ENCODE measurements at regions not wholly inside any gene's neighbourhood (a gene's known extent, or its start where the extent isn't known, plus 50 kb on each side); places are given as distances from the start of the nearest gene placed in this dataset.
A peak's percentile ranks its signal among the peaks of the same experiment; 100 is the strongest.

- DNase-seq (ENCODE audit: low read depth), result no peak
These were observed 302.6 kb upstream of the SLC14A2 start for GRCh38 chr18:45312555-45313126.

DNA sequence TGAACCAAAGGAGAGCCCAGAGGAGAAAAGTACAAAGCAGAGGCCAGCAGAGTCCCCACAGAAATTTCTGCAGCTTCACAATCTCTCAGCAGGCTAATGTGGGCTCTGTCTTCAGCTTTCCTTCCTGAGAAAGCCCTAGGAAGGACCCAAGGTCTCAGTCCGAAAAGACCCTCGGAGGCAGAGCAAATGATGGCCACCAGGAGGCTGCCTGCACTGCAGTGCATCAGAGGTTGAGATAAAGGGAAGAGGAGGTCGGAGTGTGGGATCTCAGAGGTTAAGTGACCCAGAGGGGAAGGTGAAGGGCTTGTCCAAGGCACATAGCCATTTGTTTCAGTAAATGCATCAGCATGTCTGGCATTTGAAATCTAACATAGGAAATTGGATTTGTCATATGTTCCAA, 299.1 kb upstream of the SLC14A2 start:
- DNase-seq (ENCODE audit: low read depth), result no peak

- no peak for DNase-seq (ENCODE audit: low read depth)
These were observed 297.2 kb upstream of the SLC14A2 start for GRCh38 chr18:45317948-45318640.

DNA sequence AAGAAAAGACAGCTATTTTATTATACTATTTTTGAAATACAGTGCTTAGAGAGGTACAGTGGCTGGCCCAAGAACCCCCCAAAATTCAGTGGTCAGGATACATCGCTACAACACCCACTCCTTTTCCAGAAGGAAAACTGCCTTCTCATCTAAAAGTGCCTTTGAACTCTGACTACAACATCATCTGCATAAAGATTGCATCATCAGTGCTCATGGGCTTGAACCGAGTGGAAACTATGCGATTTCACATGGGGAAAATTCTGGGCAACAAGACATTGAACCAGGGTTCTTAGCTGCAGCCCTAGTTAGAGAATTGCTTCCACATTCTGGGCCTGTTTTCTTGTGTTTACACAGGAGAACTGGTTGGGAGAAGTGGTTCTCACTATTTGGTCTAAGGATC, 294.6 kb upstream of the SLC14A2 start:
- DNase-seq (ENCODE audit: low read depth), result peak; percentile 66

DNA sequence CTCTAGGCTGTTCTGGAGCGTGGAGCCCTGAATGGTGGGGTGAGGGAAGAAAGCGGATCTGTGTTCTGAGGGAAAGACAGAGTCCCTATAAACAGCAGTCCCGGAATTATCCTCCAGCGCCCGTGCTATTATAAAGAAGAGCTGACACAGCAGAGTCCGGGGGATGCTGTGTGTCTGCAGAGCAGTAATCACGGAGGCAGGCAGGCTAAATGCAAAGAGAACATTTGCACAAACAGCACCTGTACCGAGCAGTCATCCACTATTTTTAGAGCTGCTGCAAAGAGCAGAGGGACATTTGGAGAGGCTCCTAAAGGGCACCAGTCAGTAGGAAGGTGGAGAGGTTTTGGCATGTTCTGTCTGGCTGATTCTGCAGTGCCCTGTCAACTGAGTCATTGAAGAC, 293.8 kb upstream of the SLC14A2 start:
- no peak for DNase-seq (ENCODE audit: low read depth)

GRCh38 chr18:45322343-45322742, 292.9 kb upstream of the SLC14A2 start:
- DNase-seq (ENCODE audit: low read depth), result no peak

DNA sequence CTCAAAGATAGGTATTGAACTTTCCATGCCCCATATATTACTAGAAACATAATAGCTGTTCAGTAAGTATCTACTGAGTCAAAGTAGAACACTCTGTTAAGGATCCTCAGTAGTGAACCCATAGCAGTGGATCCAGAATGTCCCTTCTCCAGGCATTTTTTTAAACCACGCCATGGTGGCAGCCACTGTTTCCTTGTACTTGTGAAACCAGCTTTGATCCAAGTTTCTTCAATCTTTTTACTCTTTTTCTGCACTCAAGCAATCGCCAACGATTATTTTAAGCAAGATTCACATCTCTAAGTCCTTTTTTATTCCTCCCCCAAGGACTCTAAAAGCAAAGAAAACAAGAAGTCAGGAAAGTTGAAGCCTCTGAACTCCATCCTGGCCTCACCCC, 291.2 kb upstream of the SLC14A2 start:
- no peak for DNase-seq (ENCODE audit: low read depth)

DNA sequence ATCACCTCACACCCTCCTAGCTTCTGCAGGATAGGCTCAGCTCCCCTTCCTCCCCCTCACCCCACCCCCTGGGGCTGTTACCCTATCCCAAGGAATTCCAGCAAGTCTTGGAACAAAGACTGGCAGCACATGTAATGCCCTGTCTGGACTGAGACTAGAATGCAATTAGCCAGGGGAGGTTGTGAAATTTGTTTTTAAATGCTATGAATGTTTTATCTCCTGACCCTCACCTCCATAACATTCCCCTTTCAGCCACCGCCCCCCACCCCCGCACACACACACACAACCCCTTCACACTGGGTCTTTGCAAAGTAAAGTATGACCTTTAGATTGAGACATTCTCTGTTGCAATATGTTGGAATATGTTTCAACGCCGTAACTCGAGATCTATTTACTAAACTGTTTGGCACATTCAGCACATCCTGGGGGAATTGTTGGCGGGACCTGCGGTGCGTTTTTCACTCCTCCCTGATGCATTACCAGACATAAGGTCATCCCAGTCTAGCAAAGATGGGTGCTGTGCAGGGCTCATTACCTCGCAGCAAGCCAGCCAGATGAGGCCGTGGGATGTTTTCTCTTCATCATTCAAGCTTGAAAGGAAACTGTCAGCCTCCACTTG, 290.7 kb upstream of the SLC14A2 start:
- DNase-seq (ENCODE audit: low read depth), result peak; percentile 91

DNA sequence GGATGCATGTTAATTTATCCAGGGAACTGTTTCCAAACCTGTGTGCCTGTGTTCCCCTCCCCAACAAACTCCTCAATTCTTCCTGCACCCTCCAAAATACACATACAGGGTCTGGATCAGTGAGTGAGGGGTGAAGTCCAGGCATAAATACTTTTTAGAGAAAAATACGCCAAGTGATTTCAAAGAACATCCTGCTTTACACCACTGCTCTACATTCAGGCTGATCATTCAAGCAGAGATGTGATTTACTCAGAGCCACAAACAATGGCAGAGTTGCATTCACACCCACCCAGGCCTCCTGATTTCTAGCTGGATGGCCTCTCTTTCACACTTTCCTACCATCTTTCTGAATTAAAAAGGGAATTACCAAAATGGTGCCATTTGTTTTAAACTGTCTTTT, 289.5 kb upstream of the SLC14A2 start:
- DNase-seq (ENCODE audit: low read depth), result no peak

DNA sequence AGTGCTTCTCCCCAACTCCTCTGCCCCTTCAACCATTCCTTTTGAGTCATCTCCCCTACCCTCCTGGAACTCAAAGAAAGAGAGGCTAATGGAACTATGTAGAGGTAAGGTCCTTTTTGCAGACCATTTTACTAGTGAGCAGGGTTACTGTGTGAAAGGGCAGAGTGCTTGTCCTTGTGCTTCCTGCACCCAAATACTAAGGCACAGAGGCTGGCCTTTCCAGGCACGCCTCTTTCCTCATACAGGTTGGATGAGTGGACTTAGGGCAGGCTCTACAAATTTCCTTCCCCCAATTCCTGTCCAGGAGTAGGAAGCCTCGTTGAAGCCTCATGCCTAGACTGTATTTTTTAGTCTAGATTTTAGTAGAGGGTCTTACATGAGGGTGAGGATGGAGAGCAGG, 288.8 kb upstream of the SLC14A2 start:
- DNase-seq (ENCODE audit: low read depth), result no peak

- no peak for DNase-seq (ENCODE audit: low read depth)
These were observed 287.0 kb upstream of the SLC14A2 start for GRCh38 chr18:45328296-45328695.

DNA sequence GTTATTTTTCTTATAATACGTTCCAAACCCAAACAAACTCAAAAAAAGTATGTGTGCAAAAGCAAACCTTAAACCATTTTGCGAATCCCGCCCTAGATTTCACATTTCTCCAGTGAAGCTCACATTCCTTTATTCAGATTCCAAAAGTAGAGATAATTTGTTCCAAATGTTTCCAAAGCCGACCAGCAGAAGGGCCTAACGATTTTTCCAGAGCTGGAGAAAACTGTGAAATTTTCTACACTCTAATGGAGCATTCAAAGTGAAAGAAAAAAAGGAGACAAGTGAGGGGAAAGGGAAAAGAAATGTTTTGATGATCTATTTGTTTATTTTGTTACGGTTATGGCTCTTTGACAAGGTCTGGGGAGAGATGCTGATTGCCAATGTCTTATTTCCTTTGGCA, 286.5 kb upstream of the SLC14A2 start:
- DNase-seq (ENCODE audit: low read depth), result peak; percentile 59

DNA sequence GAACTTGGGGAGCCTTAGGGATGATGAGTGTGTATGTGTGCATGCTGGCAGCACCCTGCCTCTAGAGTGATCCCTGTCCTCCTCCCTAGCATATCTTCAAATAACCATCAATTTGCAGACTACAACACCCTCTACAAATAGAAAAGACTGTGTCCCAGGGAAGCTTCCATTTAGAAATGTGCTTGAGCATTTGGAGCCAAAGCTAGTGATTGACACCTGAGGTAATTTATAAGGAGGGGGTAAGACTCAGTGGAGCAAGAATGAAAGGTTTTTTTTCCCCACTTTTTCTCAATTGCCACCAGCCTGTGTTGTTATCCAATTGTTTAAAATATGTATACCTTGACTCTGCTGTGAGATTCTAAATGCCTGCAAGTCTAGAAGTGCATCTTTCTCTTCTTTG, 286.0 kb upstream of the SLC14A2 start:
- DNase-seq (ENCODE audit: low read depth), result no peak

GRCh38 chr18:45330170-45330594, 285.1 kb upstream of the SLC14A2 start:
- DNase-seq (ENCODE audit: low read depth), result no peak

GRCh38 chr18:45332871-45333270, 282.4 kb upstream of the SLC14A2 start:
- DNase-seq (ENCODE audit: low read depth), result no peak

DNA sequence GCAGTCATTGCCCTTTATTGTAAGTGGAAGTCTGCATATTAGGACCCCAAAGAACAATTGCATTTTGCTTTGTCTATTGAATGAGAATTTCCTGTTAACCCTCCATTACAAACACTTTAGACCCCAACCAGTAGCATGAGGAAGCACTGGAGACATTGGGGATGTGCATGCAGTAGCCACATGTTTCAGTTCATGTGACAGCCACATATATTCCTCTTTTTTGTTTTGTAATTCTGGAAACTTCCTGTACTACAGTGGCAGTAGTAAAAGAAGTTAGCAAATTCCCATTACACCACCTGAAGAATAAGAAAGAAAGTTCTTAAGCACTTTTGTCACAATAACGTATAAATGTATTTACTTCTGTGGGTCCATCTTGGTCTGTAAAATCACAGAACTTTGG, 281.1 kb upstream of the SLC14A2 start:
- DNase-seq (ENCODE audit: low read depth), result no peak

- no peak for DNase-seq (ENCODE audit: low read depth)
These were observed 279.8 kb upstream of the SLC14A2 start for GRCh38 chr18:45335282-45336043.

DNA sequence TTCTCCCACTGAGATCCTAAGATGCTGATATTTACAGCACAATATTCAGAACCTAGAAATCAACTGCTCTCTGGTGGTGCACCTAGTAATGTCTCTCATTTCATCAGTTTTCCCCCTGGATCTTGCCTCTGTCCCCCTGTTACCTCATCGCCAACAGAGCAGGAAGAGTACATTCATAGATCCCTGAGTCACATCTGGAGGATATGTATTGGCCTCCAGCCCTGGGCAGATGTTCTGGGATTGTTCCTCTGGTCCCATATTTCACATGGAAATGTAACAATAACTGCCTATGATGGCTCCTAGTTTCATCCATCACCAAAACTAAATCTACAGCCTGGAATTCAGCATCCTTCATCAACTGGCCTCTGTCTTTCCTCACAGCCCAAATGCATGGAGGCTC, 278.8 kb upstream of the SLC14A2 start:
- no peak for DNase-seq (ENCODE audit: low read depth)

DNA sequence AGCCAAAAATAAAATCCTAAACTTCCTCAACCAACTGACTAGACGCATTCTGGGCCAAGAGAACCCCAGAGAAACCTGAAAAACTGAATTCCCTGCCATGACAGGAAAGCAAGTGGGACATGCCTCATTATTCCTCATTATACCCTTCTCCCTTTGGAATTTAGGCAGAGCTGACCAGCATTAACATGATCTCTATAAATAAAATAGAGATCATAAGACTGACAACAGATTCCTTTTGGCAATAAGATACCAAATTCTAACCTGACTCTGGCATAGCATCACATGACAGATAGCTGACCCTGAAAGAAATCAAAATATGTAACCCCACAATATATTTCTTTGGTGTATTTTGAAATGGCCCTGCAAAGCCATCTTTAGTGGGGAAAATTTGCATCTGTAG, 277.8 kb upstream of the SLC14A2 start:
- no peak for DNase-seq (ENCODE audit: low read depth)

GRCh38 chr18:45339810-45340550, 275.3 kb upstream of the SLC14A2 start:
- DNase-seq (ENCODE audit: low read depth), result no peak

- DNase-seq (ENCODE audit: low read depth), result no peak
These were observed 274.4 kb upstream of the SLC14A2 start for GRCh38 chr18:45340884-45341283.

DNA sequence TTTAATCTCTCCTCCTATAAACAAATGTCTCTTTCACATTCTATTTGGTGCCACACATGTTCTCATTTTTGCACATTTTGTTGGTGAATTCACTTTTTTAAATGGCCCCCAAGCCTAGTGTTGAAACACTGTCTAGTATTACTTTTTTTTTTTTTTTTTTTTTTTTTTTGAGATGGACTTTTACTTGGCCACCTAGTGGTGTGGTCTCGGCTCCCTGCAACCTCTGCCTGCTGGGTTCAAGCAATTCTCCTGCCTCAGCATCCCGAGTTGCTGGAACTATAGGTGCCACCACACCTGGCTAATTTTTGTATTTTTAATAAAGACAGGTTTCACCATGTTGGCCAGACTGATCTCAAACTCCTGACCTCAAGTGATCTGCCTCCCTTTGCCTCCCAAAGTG, 273.8 kb upstream of the SLC14A2 start:
- no peak for DNase-seq (ENCODE audit: low read depth)

Measured in fibroblast of the conjunctiva (primary cell).